ENCODE measurements at regions not wholly inside any gene's neighbourhood (a gene's known extent, or its start where the extent isn't known, plus 50 kb on each side); places are given as distances from the start of the nearest gene placed in this dataset.

- TF ChIP-seq, protein P1, sequence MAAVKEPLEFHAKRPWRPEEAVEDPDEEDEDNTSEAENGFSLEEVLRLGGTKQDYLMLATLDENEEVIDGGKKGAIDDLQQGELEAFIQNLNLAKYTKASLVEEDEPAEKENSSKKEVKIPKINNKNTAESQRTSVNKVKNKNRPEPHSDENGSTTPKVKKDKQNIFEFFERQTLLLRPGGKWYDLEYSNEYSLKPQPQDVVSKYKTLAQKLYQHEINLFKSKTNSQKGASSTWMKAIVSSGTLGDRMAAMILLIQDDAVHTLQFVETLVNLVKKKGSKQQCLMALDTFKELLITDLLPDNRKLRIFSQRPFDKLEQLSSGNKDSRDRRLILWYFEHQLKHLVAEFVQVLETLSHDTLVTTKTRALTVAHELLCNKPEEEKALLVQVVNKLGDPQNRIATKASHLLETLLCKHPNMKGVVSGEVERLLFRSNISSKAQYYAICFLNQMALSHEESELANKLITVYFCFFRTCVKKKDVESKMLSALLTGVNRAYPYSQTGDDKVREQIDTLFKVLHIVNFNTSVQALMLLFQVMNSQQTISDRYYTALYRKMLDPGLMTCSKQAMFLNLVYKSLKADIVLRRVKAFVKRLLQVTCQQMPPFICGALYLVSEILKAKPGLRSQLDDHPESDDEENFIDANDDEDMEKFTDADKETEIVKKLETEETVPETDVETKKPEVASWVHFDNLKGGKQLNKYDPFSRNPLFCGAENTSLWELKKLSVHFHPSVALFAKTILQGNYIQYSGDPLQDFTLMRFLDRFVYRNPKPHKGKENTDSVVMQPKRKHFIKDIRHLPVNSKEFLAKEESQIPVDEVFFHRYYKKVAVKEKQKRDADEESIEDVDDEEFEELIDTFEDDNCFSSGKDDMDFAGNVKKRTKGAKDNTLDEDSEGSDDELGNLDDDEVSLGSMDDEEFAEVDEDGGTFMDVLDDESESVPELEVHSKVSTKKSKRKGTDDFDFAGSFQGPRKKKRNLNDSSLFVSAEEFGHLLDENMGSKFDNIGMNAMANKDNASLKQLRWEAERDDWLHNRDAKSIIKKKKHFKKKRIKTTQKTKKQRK (IDR thresholded peaks at IDR 0.05; ENCODE audit: low read depth, low read length) = no peak
- TF ChIP-seq SMAD1 (IDR thresholded peaks at IDR 0.05; ENCODE audit: low read depth, partially characterized antibody) = no peak
- TF ChIP-seq CEBPB (IDR thresholded peaks at IDR 0.05; ENCODE audit: borderline replicate concordance in 1 of 2, low read depth in 2 of 2, low read length in 2 of 2) = no peak
- TF ChIP-seq ZSCAN29 (IDR thresholded peaks at IDR 0.05) = no peak
- no peak for TF ChIP-seq PAX8 (IDR thresholded peaks at IDR 0.05)
- TF ChIP-seq, protein P2, sequence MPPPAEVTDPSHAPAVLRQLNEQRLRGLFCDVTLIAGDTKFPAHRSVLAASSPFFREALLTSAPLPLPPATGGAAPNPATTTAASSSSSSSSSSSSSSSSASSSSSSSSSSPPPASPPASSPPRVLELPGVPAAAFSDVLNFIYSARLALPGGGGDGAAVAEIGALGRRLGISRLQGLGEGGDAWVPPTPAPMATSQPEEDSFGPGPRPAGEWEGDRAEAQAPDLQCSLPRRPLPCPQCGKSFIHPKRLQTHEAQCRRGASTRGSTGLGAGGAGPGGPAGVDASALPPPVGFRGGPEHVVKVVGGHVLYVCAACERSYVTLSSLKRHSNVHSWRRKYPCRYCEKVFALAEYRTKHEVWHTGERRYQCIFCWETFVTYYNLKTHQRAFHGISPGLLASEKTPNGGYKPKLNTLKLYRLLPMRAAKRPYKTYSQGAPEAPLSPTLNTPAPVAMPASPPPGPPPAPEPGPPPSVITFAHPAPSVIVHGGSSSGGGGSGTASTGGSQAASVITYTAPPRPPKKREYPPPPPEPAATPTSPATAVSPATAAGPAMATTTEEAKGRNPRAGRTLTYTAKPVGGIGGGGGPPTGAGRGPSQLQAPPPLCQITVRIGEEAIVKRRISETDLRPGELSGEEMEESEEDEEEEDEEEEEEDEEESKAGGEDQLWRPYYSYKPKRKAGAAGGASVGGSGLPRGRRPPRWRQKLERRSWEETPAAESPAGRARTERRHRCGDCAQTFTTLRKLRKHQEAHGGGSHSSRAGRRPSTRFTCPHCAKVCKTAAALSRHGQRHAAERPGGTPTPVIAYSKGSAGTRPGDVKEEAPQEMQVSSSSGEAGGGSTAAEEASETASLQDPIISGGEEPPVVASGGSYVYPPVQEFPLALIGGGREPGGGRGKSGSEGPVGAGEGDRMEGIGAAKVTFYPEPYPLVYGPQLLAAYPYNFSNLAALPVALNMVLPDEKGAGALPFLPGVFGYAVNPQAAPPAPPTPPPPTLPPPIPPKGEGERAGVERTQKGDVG (CRISPR knock-in tag; IDR thresholded peaks at IDR 0.05) = no peak
- TF ChIP-seq BCL11A (IDR thresholded peaks at IDR 0.05; ENCODE audit: low read depth, low read length) = no peak
- no peak for TF ChIP-seq MTA2 (IDR thresholded peaks at IDR 0.05; ENCODE audit: low read depth)
- TF ChIP-seq TARDBP (IDR thresholded peaks at IDR 0.05; ENCODE audit: borderline replicate concordance) = no peak
- TF ChIP-seq CREM (IDR thresholded peaks at IDR 0.05; ENCODE audit: low read depth) = no peak
Measured at GRCh38 chr1:244183037-244183436, 132.0 kb downstream of the ZBTB18 start (continued).
